IMR-90 (cell line): ENCODE measurements at regions not wholly inside any gene's neighbourhood (a gene's known extent, or its start where the extent isn't known, plus 50 kb on each side); places are given as distances from the start of the nearest gene placed in this dataset.

Experiments
- ATAC-seq: fragments of 200-7000 bp; cut with Tn5 transposase; 2 replicates; pipeline ENCODE4 v1.9.1; 2020; ENCODE audit warnings: low read depth, mild to moderate bottlenecking, moderate library complexity
- BruUV-seq: library from RNA; stranded (reverse); fragments of 400-500 nt; replicated peaks from 2 replicates; lab custom pipeline; 2021; lab: Mats Ljungman, UMichigan
- CTCF ChIA-PET: fragments of 300-600 bp; formaldehyde crosslinking; extraction: SDS; loops from one replicate; lab custom pipeline; 2021; ENCODE audit warnings: antibody characterized with exemption; lab: Yijun Ruan, JAX
- POLR2A ChIA-PET: fragments of 300-600 bp; sonication (Branson Sonifier 250); formaldehyde crosslinking; loops from one replicate; lab custom pipeline; 2022; ENCODE audit warnings: antibody characterized with exemption; ENCODE audit not compliant: unreplicated experiment; lab: Charles Lee
- DNase-seq: peaks from one replicate; pipeline ENCODE4 v3.0.0; 2013
- H2AFZ ChIP-seq: replicated peaks from 2 replicates; pipeline ENCODE3; 2013; ENCODE audit warnings: low read length, mild to moderate bottlenecking; ENCODE audit not compliant: poor library complexity
- H2AK5ac ChIP-seq: 2 replicates; pipeline ENCODE4 v1.6.1; 2013; ENCODE audit warnings: low read depth, low read length, inconsistent platforms
- H2AK9ac ChIP-seq: replicated peaks from 2 replicates; pipeline ENCODE3; 2013; ENCODE audit warnings: mild to moderate bottlenecking, low read depth, low read length, moderate library complexity; ENCODE audit not compliant: poor library complexity
- H2BK120ac ChIP-seq: 2 replicates; pipeline ENCODE4 v1.6.1; 2013; ENCODE audit warnings: low read depth, low read length, inconsistent platforms
- H2BK15ac ChIP-seq: 3 replicates; pipeline ENCODE4 v1.6.1; 2013; ENCODE audit warnings: low read depth, low read length, inconsistent platforms
- H2BK20ac ChIP-seq: 2 replicates; pipeline ENCODE4 v1.6.1; 2013; ENCODE audit warnings: low read depth, mild to moderate bottlenecking, inconsistent platforms, low read length, moderate library complexity
- H2BK5ac ChIP-seq: 2 replicates; pipeline ENCODE4 v1.6.1; 2013; ENCODE audit warnings: mild to moderate bottlenecking, low read depth, low read length, inconsistent platforms; ENCODE audit not compliant: poor library complexity, severe bottlenecking
- H3K14ac ChIP-seq: replicated peaks from 2 replicates; pipeline ENCODE4 v1.6.1; 2013; ENCODE audit warnings: low read depth, low read length, inconsistent platforms
- H3K18ac ChIP-seq: 2 replicates; pipeline ENCODE4 v1.6.1; 2013; ENCODE audit warnings: low read depth, low read length, control low read depth
- H3K23ac ChIP-seq: 2 replicates; pipeline ENCODE4 v1.6.1; 2013; ENCODE audit warnings: low read depth, low read length, inconsistent platforms
- H3K27ac ChIP-seq: 2 replicates; pipeline ENCODE4 v1.5.1; 2013; ENCODE audit warnings: mild to moderate bottlenecking, control low read depth, low read length; ENCODE audit not compliant: insufficient read depth
- H3K27me3 ChIP-seq: 2 replicates; pipeline ENCODE4 v1.6.1; 2013; ENCODE audit warnings: low read length; ENCODE audit not compliant: control insufficient read depth, insufficient read depth
- H3K36me3 ChIP-seq: 2 replicates; pipeline ENCODE4 v1.6.1; 2013; ENCODE audit warnings: low read length, mixed read lengths; ENCODE audit not compliant: control insufficient read depth, insufficient read depth
- H3K4ac ChIP-seq: 2 replicates; pipeline ENCODE4 v1.6.1; 2013; ENCODE audit warnings: low read depth, low read length, inconsistent platforms
- H3K4me1 ChIP-seq: 2 replicates; pipeline ENCODE4 v1.6.1; 2013; ENCODE audit warnings: low read length, mixed read lengths; ENCODE audit not compliant: control insufficient read depth, insufficient read depth
- H3K4me2 ChIP-seq: 2 replicates; pipeline ENCODE4 v1.6.1; 2013; ENCODE audit warnings: low read depth, mild to moderate bottlenecking, control low read depth, low read length, moderate library complexity
- H3K4me3 ChIP-seq: 2 replicates; pipeline ENCODE4 v1.5.1; 2013; ENCODE audit warnings: low read depth, mild to moderate bottlenecking, control low read depth, low read length, moderate library complexity; ENCODE audit not compliant: insufficient read depth
- H3K56ac ChIP-seq: 2 replicates; pipeline ENCODE4 v1.6.1; 2013; ENCODE audit warnings: low read length, inconsistent platforms; ENCODE audit not compliant: insufficient read depth; ENCODE audit errors: extremely low read depth
- H3K79me1 ChIP-seq, 2 experiments: 2 replicates each; pipeline ENCODE4 v1.6.1; 2013; ENCODE audit warnings: low read length in 2 of 2, inconsistent platforms in 1 of 2, low read depth in 1 of 2
- H3K9ac ChIP-seq: 2 replicates; pipeline ENCODE4 v1.6.1; 2013; ENCODE audit warnings: low read depth, low read length, control low read depth
- H3K9me1 ChIP-seq: 2 replicates; pipeline ENCODE4 v1.6.1; 2013; ENCODE audit warnings: low read length, inconsistent platforms; ENCODE audit not compliant: insufficient read depth
- H3K9me3 ChIP-seq: 2 replicates; pipeline ENCODE4 v1.6.1; 2013; ENCODE audit warnings: low read length; ENCODE audit not compliant: control insufficient read depth, insufficient read depth
- H4K20me1 ChIP-seq: 2 replicates; pipeline ENCODE4 v1.6.1; 2013; ENCODE audit warnings: low read length, inconsistent platforms; ENCODE audit not compliant: insufficient read depth
- H4K5ac ChIP-seq: 2 replicates; pipeline ENCODE4 v1.6.1; 2013; ENCODE audit warnings: mild to moderate bottlenecking, low read depth, low read length, control low read depth
- H4K8ac ChIP-seq, 2 experiments: 2 replicates each; pipeline ENCODE4 v1.6.1; 2013; ENCODE audit warnings: low read depth in 2 of 2, low read length in 2 of 2, control low read depth in 1 of 2, inconsistent platforms in 1 of 2
- H4K91ac ChIP-seq: 2 replicates; pipeline ENCODE4 v1.6.1; 2013; ENCODE audit warnings: low read depth, low read length, inconsistent platforms; ENCODE audit not compliant: insufficient read depth
- BHLHE40 ChIP-seq: fragments of 150-350 bp; IDR thresholded peaks from 2 replicates; pipeline ENCODE4 v1.6.1; 2016; ENCODE audit warnings: mild to moderate bottlenecking, low read depth, low read length
- CEBPB ChIP-seq: IDR thresholded peaks from 2 replicates; pipeline ENCODE4 v1.6.1; 2012; ENCODE audit warnings: low read depth, low read length, improper control_type of control experiment
- CHD1 ChIP-seq: IDR thresholded peaks from 2 replicates; pipeline ENCODE4 v1.6.1; 2012; ENCODE audit warnings: low read depth, low read length, improper control_type of control experiment
- MAFK ChIP-seq: IDR thresholded peaks from 2 replicates; pipeline ENCODE4 v1.6.1; 2012; ENCODE audit warnings: low read depth, low read length, improper control_type of control experiment
- NFE2L2 ChIP-seq: fragments of 150-350 bp; IDR thresholded peaks from 2 replicates; pipeline ENCODE4 v1.6.1; 2016; ENCODE audit warnings: low read depth, mild to moderate bottlenecking, low read length
- POLR2A ChIP-seq: IDR thresholded peaks from 2 replicates; pipeline ENCODE4 v1.6.1; 2012; ENCODE audit warnings: mild to moderate bottlenecking, low read depth, low read length
- RAD21 ChIP-seq: IDR thresholded peaks from 2 replicates; pipeline ENCODE4 v1.6.1; 2012; ENCODE audit warnings: low read length, improper control_type of control experiment
- RFX5 ChIP-seq: IDR thresholded peaks from 2 replicates; pipeline ENCODE4 v1.8.0; 2012; ENCODE audit warnings: low read depth, mild to moderate bottlenecking, low read length, moderate library complexity
- dilution Hi-C: fragments of 300-500 bp; cut with HindIII; formaldehyde crosslinking; loops from one replicate; pipeline ENCODE4 v1.14.3; 2018; ENCODE audit warnings: low sequenced_read_pairs; ENCODE audit not compliant: unreplicated experiment
- in situ Hi-C: fragments of 300-500 bp; cut with MboI; formaldehyde crosslinking; loops from 3 replicates; pipeline ENCODE4 v1.14.3; 2019; ENCODE audit warnings: low sequenced_read_pairs, inconsistent platforms, mixed read lengths
- intact Hi-C: fragments of 100-400 bp; cut with micrococcal nuclease; formaldehyde crosslinking; loops from 2 replicates; pipeline ENCODE4 v1.10.0; 2022
- TF ChIP-seq, protein P1 (sequence below): fragments of 150-350 bp; IDR thresholded peaks from 2 replicates; pipeline ENCODE4 v1.6.1; 2017; ENCODE audit warnings: mild to moderate bottlenecking, antibody characterized with exemption, low read length, low read depth

DNA sequence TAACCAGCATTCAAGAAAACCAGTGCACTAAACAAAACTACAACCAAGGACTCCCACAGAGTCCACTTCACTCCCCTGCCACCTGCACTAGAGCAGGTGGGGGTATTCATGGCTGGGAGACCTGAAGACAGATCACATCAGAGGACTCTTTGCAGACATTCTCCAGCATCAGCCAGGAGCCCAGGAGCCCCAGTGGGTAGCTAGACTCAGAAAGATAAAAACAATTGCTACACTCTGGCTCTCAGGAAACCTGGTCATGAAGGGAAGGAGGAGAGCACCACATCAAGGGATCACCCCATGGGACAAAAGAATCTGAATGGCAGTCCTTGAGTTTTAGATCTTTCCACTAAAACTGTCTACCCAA lies 472.1 kb downstream of the PLPP3 start:
- Histone ChIP-seq H3K4me3 (no peak overlapping the region), H3K23ac (no peak overlapping the region), H3K79me1 (no peaks in the 10 kb centered on the region), H4K20me1 (no peaks in the 10 kb centered on the region), H2AFZ (no peak overlapping the region), H4K8ac (no peak overlapping the region), H2BK120ac (no peak overlapping the region), H2AK9ac (no peak overlapping the region), H2AK5ac (no peak overlapping the region), H3K9me3 (peaks cover 6% of the 10 kb centered on the region), H3K14ac (no peak overlapping the region), H3K4me1 (no peaks in the 10 kb centered on the region), H3K4me2 (no peak overlapping the region), H3K9ac (no peak overlapping the region), H2BK20ac (no peak overlapping the region), H3K27ac (no peak overlapping the region), H3K18ac (no peak overlapping the region), H3K36me3 (no peaks in the 10 kb centered on the region), H3K9me1 (no peaks in the 10 kb centered on the region), H2BK5ac (no peak overlapping the region), H4K5ac (no peak overlapping the region), H4K91ac (no peak overlapping the region), H3K4ac (no peak overlapping the region), H3K27me3 (no peaks in the 10 kb centered on the region), H2BK15ac (no peak overlapping the region), H3K56ac (no peak overlapping the region)
- ChIA-PET POLR2A (no interaction called here), CTCF (no interaction called here)
- intact Hi-C loops (no loop called here), in situ Hi-C loops (no loop called here), dilution Hi-C loops (no loop called here)
- BruUV-seq = no TSS peak
- DNase-seq (no peak), ATAC-seq (no peak)
- TF ChIP-seq MAFK = no peak
- TF ChIP-seq BHLHE40 = no peak
- TF ChIP-seq, protein P1, sequence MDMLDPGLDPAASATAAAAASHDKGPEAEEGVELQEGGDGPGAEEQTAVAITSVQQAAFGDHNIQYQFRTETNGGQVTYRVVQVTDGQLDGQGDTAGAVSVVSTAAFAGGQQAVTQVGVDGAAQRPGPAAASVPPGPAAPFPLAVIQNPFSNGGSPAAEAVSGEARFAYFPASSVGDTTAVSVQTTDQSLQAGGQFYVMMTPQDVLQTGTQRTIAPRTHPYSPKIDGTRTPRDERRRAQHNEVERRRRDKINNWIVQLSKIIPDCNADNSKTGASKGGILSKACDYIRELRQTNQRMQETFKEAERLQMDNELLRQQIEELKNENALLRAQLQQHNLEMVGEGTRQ = no peak
- TF ChIP-seq RFX5 = no peak
- no peak for TF ChIP-seq CEBPB
- TF ChIP-seq CHD1 = no peak
- TF ChIP-seq NFE2L2 = no peak
- TF ChIP-seq RAD21 = no peak
- TF ChIP-seq POLR2A = no peak
